GM12892 (cell line): ENCODE measurements at regions not wholly inside any gene's neighbourhood (a gene's known extent, or its start where the extent isn't known, plus 50 kb on each side); places are given as distances from the start of the nearest gene placed in this dataset.
A peak's percentile ranks its signal among the peaks of the same experiment; 100 is the strongest.

Experiments used
- DNase-seq: peaks from one replicate; pipeline ENCODE4 v3.0.0; 2011; ENCODE audit not compliant: insufficient read length
- FAIRE-seq: peaks from 2 replicates; lab custom pipeline; 2011; peaks lifted over from hg19 to GRCh38; lab: Jason Lieb, UNC
- POLR2A ChIP-seq: IDR thresholded peaks from 2 replicates; pipeline ENCODE4 v1.6.1; 2011; ENCODE audit warnings: low read depth, low read length, control low read depth
- POLR2AphosphoS5 ChIP-seq: IDR thresholded peaks from 2 replicates; pipeline ENCODE4 v1.6.1; 2011; ENCODE audit warnings: low read depth, low read length, control low read depth
- TAF1 ChIP-seq: IDR thresholded peaks from 2 replicates; pipeline ENCODE4 v1.6.1; 2011; ENCODE audit warnings: low read depth, mild to moderate bottlenecking, control low read depth, low read length, borderline replicate concordance

DNA sequence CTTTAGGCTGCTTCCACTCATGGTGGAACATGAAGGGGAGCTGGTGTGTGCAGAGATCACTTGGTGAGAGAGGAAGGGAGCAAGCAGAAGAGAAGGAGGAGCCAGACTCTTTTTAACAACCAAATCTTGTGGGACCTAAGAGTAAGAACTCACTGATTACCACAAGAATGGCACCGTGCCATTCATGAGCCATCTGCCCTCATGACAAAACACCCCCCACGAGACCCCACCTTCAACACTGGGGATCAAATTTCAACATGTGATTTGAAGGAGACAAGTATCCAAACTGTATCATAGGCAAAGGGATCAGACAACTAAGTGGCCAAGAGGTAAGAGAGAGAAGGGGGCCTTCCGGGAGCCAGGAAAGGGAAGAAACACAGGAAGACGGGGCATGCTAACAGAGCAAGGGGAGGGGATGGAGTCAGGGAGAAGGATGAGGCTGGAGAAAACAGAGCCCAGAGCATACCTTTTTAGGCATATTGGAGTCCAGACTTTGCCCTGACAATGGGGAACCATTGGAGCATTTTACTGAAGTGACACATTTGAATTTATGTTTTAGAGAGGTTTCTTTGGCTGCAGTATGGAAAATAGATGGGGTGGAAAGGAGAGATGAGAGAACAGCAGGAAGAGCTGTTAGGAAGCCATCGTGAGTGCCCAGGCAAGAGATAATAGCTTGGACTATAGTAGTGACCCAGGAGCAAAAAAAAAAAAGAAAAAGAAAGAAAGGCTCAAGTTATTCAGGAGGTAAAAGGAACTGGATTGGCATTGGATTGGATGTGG, 204.4 kb upstream of the NUDT4 start:
- DNase-seq, result no peak
- no peak for TF ChIP-seq POLR2A
- no peak for TF ChIP-seq POLR2AphosphoS5
- TF ChIP-seq TAF1, result 0 out of 2 replicates have a peak, but pooled peaks have one; percentile 12
- FAIRE-seq, result no peak

GRCh38 chr12:93174048-93174447, 203.7 kb upstream of the NUDT4 start:
- FAIRE-seq (no peak), DNase-seq (no peak)
- TF ChIP-seq POLR2AphosphoS5 (no peak), POLR2A (no peak), TAF1 (no peak)

DNA sequence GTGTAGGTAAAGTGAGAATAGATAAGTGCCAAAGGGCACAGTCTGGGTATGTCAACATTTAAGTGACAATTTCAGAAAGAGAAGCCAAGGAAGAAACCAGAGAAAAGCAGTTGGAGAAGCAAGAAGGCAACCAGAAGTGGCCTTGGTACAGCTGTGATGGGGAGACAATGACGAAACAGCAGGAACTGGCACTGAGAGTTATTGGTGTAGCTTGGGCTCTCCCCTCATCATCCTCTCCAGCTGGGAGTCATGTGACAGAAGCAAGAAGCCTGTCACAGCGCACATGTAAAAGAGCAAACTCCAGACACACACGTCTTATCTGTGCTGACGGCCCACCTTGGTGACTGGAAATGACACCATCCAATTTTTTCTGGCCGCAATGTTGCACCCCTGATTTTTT, 203.3 kb upstream of the NUDT4 start:
- DNase-seq, result no peak
- no peak for TF ChIP-seq POLR2AphosphoS5
- no peak for TF ChIP-seq TAF1
- TF ChIP-seq POLR2A, result no peak
- FAIRE-seq, result no peak

GRCh38 chr12:93176165-93176564, 201.6 kb upstream of the NUDT4 start:
- TF ChIP-seq POLR2A (no peak), TAF1 (no peak), POLR2AphosphoS5 (no peak)
- FAIRE-seq (no peak), DNase-seq (no peak)

DNA sequence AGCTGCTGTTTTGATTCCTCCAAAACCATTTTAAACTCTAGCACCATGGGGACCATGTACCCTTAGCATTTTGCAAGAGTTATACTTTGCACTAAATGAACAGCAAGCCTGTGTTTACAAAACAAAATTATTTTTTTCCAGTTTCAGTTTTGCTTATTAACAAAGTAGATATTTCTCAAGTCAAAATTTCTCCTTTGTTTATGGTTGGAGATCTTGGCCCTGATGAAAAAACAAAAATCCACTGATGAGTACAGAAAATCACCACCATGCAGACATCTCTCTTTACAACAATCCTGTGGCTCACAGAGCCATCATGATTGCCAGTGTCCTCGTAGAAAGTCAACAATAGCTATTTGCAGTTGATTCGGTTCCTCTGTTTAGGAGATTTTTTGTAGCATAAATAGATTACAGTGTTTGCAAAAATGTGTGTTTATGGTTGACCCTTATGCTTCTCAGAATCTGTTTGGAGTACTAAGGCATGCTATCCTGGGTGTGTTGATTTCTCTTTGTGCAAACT, 201.1 kb upstream of the NUDT4 start:
- DNase-seq (no peak), FAIRE-seq (no peak)
- TF ChIP-seq POLR2A, result no peak
- no peak for TF ChIP-seq POLR2AphosphoS5
- no peak for TF ChIP-seq TAF1

GRCh38 chr12:93177208-93178153, 200.2 kb upstream of the NUDT4 start:
- no peak for DNase-seq
- TF ChIP-seq POLR2A, result no peak
- TF ChIP-seq TAF1, result no peak
- no peak for TF ChIP-seq POLR2AphosphoS5
- no peak for FAIRE-seq

DNA sequence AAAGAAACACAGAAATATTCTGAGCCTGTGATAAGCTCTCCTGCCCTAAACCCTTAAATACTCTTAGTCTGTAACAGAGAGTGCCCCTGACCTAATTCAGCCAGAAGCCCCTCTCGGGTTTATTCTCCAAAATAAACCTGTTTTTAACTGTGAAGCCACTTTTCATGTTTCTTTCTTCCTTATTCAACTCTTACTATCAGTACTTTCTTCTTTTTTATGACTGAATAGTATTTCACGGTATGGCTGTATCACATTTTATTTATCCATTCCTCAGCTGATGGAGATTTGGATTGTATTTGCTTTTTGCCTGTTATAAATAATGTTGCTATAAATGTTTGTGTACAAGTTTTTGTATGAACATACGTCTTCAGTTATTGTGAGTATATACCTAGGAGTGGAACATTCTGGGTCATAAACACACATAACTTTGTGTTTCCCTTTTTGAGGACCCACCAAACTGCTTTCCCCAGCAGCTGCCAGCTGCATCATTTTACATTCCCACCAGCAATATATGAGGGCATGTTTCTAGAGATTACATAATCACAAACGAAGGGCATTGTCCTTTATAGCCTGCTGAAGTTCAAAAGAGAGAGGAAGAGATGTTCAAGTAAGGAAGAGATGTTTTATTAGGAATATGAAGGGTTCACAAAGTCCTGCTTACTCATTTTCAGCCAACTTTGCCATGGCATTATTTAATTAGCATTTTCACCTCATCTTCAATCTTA, 199.4 kb upstream of the NUDT4 start:
- FAIRE-seq (no peak), DNase-seq (no peak)
- TF ChIP-seq POLR2AphosphoS5 (no peak), TAF1 (no peak), POLR2A (no peak)

DNA sequence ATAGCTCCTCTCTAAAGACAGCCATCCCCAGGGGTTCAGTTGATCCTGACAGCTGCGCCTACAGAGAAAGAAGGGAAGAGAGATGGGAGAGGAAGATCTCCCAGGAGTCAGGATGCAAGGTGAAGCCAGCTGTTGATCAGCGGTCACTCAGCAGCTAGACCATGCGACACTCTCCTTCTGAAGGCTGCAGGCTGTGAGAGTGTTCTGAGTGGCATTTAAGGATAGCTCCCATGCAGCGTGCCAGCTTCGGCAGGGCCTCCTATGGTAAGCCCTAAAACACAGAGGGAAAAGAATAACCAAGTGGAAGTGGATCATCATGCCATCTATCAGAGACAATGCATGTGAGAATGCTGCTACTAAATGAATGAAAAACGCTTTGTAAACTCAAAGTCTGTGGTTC, 197.9 kb upstream of the NUDT4 start:
- no peak for TF ChIP-seq POLR2A
- TF ChIP-seq TAF1, result no peak
- no peak for TF ChIP-seq POLR2AphosphoS5
- no peak for DNase-seq
- no peak for FAIRE-seq

- DNase-seq (no peak), FAIRE-seq (no peak)
- no peak for TF ChIP-seq POLR2A
- no peak for TF ChIP-seq TAF1
- TF ChIP-seq POLR2AphosphoS5, result no peak
Measured at GRCh38 chr12:93180566-93180965, 197.2 kb upstream of the NUDT4 start.

- no peak for FAIRE-seq
- DNase-seq, result no peak
- no peak for TF ChIP-seq POLR2AphosphoS5
Measured at GRCh38 chr12:93181409-93181965, 196.2 kb upstream of the NUDT4 start.
